ENCODE measurements at regions not wholly inside any gene's neighbourhood (a gene's known extent, or its start where the extent isn't known, plus 50 kb on each side); places are given as distances from the start of the nearest gene placed in this dataset.

DNA sequence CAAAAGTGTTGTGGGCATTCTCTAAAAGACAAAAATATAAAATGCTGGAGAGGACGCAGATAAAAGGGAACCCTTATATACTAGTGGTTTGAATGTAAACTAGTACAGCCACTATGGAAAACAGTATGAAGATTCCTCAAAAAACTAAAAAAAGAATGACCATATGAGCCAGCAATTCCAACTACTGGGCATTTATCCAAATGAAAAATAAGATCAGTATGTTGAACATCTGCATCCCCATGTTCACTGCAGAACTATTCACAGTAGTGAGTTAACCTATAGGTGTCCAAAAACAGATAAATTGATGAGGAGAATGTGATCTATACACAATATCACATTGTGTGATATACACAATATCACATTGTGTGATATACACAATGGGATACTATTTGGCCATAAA, 1615.3 kb downstream of the PCDH18 start:
- TF ChIP-seq, protein P1, sequence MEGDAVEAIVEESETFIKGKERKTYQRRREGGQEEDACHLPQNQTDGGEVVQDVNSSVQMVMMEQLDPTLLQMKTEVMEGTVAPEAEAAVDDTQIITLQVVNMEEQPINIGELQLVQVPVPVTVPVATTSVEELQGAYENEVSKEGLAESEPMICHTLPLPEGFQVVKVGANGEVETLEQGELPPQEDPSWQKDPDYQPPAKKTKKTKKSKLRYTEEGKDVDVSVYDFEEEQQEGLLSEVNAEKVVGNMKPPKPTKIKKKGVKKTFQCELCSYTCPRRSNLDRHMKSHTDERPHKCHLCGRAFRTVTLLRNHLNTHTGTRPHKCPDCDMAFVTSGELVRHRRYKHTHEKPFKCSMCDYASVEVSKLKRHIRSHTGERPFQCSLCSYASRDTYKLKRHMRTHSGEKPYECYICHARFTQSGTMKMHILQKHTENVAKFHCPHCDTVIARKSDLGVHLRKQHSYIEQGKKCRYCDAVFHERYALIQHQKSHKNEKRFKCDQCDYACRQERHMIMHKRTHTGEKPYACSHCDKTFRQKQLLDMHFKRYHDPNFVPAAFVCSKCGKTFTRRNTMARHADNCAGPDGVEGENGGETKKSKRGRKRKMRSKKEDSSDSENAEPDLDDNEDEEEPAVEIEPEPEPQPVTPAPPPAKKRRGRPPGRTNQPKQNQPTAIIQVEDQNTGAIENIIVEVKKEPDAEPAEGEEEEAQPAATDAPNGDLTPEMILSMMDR (IDR thresholded peaks at IDR 0.05) = no peak
- TF ChIP-seq ZFX (IDR thresholded peaks at IDR 0.05; ENCODE audit: borderline replicate concordance) = no peak
